ENCODE measurements at regions not wholly inside any gene's neighbourhood (a gene's known extent, or its start where the extent isn't known, plus 50 kb on each side); places are given as distances from the start of the nearest gene placed in this dataset.

DNA sequence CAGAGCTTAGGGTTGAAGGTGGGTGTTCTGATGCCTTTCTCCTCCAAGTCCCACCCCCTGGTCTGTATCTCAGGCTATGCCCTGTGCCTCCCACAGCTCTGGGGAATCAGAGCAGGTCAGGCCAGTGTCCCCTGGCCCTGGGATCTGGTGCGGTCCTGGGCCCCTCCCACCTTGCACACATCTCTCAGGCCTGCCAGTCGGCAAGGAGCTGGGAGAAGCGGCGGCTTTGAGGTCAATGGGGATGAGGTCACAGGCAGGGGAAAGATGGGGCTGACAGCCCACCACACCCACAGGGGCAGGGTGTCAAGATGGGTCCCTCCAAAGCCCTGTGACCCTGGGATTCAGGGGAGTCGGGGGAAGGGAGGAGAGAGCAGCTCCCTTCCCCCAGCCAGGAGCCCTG is 65.4 kb upstream of the CASZ1 start:
- no peak overlapping the region for H2AFZ ChIP-seq (ENCODE audit: low read length)
- no peaks in the 10 kb centered on the region for H3K79me1 ChIP-seq (ENCODE audit: low read depth, low read length)
- no peak overlapping the region for H3K56ac ChIP-seq (replicated peaks; ENCODE audit: insufficient read length, low read depth, low read length)
- H3K36me3 ChIP-seq (ENCODE audit: control insufficient read depth in 2 of 4, insufficient read depth in 4 of 4, low read length in 3 of 4), result no peaks in the 10 kb centered on the region
- H3K4me1 ChIP-seq (replicated peaks in 1 of 4; ENCODE audit: control insufficient read depth in 3 of 4, insufficient read depth in 4 of 4, low read length in 3 of 4), result peaks cover 0 to 16% (median 10%) of the 10 kb centered on the region in 4 experiments; a peak in 6 of 7 replicates
- no peak overlapping the region for H3K27ac ChIP-seq (ENCODE audit: low read depth, low read length)
- WGBS, 2 experiments (ENCODE audit: extremely low coverage in 1 of 2, insufficient coverage in 1 of 2, insufficient read length in 1 of 2, insufficient replicate concordance in 2 of 2, low coverage in 1 of 2, low lambda C conversion rate in 2 of 2, missing lambda C conversion rate in 1 of 2), result 89% methylated on average over 5 of the region's 5 CpGs; no CpG with 5 or more reads in 1 of the 2 experiments
- H3K14ac ChIP-seq (ENCODE audit: insufficient read length), result no peak overlapping the region
- no peak overlapping the region for H3K4me2 ChIP-seq (ENCODE audit: insufficient read depth in 1 of 2, low read depth in 2 of 2, low read length in 2 of 2)
- no peak overlapping the region for H3K9ac ChIP-seq (replicated peaks in 1 of 4; ENCODE audit: extremely low read depth in 1 of 4, low read depth in 3 of 4, low read length in 3 of 4)
- no peak overlapping the region for H4K8ac ChIP-seq (ENCODE audit: extremely low read depth, insufficient read depth, low read length)
- H2AK5ac ChIP-seq (ENCODE audit: low read depth, low read length), result no peak overlapping the region; the same call in 1 of the 2 replicates
- 0 out of 2 replicates have a peak overlapping the region, but pooled peaks have one; percentile 48 for H2BK20ac ChIP-seq (ENCODE audit: low read length)
- H4K20me1 ChIP-seq (replicated peaks in 1 of 2; ENCODE audit: control insufficient read depth in 1 of 2, insufficient read depth in 2 of 2, low read length in 2 of 2), result no peaks in the 10 kb centered on the region
- H3K27me3 ChIP-seq (replicated peaks in 1 of 4; ENCODE audit: control insufficient read depth in 3 of 4, extremely low read depth in 1 of 4, insufficient read depth in 3 of 4, low read length in 3 of 4), result peaks cover 0 to 19% (median 5%) of the 10 kb centered on the region in 4 experiments; a peak in 5 of 7 replicates
- no peak overlapping the region for H4K91ac ChIP-seq (replicated peaks; ENCODE audit: insufficient read length, low read length)
- DNase-seq (ENCODE audit: low read depth in 1 of 2, low spot score in 2 of 2) (no peak), FAIRE-seq (no peak)
- H3K9me3 ChIP-seq (ENCODE audit: insufficient read depth in 2 of 2, low read depth in 1 of 2, low read length in 1 of 2), result no peaks in the 10 kb centered on the region
- H3K4ac ChIP-seq (replicated peaks; ENCODE audit: insufficient read length, low read depth, low read length), result no peak overlapping the region
- no peak overlapping the region for H2BK5ac ChIP-seq (ENCODE audit: low read depth, low read length)
- H3K4me3 ChIP-seq (ENCODE audit: extremely low read depth in 1 of 4, insufficient read depth in 2 of 4, low read depth in 3 of 4, low read length in 4 of 4), result no peak overlapping the region
- H3K18ac ChIP-seq (ENCODE audit: extremely low read depth, low read length), result no peak overlapping the region; the same call in 1 of the 2 replicates
- no peak overlapping the region for H3K23ac ChIP-seq (ENCODE audit: insufficient read length)
- peaks cover 5% of the 10 kb centered on the region; the same call in 1 of the 2 replicates for H3K23me2 ChIP-seq (ENCODE audit: low read depth, low read length)
- no peak overlapping the region for H2BK120ac ChIP-seq (replicated peaks; ENCODE audit: low read depth, low read length)
- POLR2A ChIA-PET (ENCODE audit: partially characterized antibody), result interaction anchor here (2.0 kb wide), 1 partner anchor 27 kb away, joined by 4 read pairs; no protein-coding TSS in a partner anchor
- H3K79me2 ChIP-seq (ENCODE audit: control insufficient read depth in 1 of 2, insufficient read depth in 2 of 2, low read length in 2 of 2), result no peaks in the 10 kb centered on the region
- no peak overlapping the region for H4K5ac ChIP-seq (ENCODE audit: insufficient read length, low read depth, low read length)
- peak overlapping the region; percentile 76; the same call in 1 of the 2 replicates for H2BK15ac ChIP-seq (ENCODE audit: low read length)
- CTCF ChIA-PET (ENCODE audit: partially characterized antibody), result interaction anchor here (0.7 to 3.8 kb wide), 12 partner anchors 8 to 344 kb away, joined by 3 to 16 read pairs (median 3); no protein-coding TSS in a partner anchor
- H2BK12ac ChIP-seq (ENCODE audit: low read depth, low read length), result no peak overlapping the region
- TF ChIP-seq SP1 (IDR thresholded peaks at IDR 0.05; ENCODE audit: low read depth, low read length), result no peak
- no peak for TF ChIP-seq TEAD4 (IDR thresholded peaks at IDR 0.05; ENCODE audit: low read depth, low read length)
- TF ChIP-seq SIN3A (conservative IDR thresholded peaks at IDR 0.05 in 1 of 2, IDR thresholded peaks at IDR 0.05 in 1 of 2; ENCODE audit: low read depth in 1 of 2, low read length in 2 of 2), result no peak
- TF ChIP-seq USF2 (IDR thresholded peaks at IDR 0.05; ENCODE audit: low read length), result no peak
- TF ChIP-seq NANOG (IDR thresholded peaks at IDR 0.05; ENCODE audit: insufficient read depth, low read depth, low read length, poor library complexity, severe bottlenecking), result no peak
- TF ChIP-seq FOSL1 (IDR thresholded peaks at IDR 0.05; ENCODE audit: insufficient read depth, low read depth, low read length), result no peak
- no peak for TF ChIP-seq SUZ12 (IDR thresholded peaks at IDR 0.05; ENCODE audit: low read length)
- no peak for TF ChIP-seq TBP (IDR thresholded peaks at IDR 0.05; ENCODE audit: low read depth, low read length)
- TF ChIP-seq CTBP2 (IDR thresholded peaks at IDR 0.05; ENCODE audit: borderline replicate concordance, insufficient read depth, insufficient read length, low read length), result no peak
- no peak for TF ChIP-seq GTF2F1 (IDR thresholded peaks at IDR 0.05; ENCODE audit: borderline replicate concordance, low read depth, low read length)
- no peak for TF ChIP-seq NRF1 (IDR thresholded peaks at IDR 0.05; ENCODE audit: low read depth, low read length)
- TF ChIP-seq SAP30 (IDR thresholded peaks at IDR 0.05; ENCODE audit: insufficient read depth, insufficient replicate concordance, low read length), result no peak

All from H1 (cell line).